Stimulated activated CD8-positive, alpha-beta memory T cell treated with anti-CD3 and anti-CD28 coated beads, Interleukin-7, amount 100 ng/mL, for 1 hour (primary cell): ENCODE measurements at regions not wholly inside any gene's neighbourhood (a gene's known extent, or its start where the extent isn't known, plus 50 kb on each side); places are given as distances from the start of the nearest gene placed in this dataset.
"Not testable (repeated sequence)": the region's sequence is repeated elsewhere in the genome, so short reads cannot be mapped to it uniquely, and the experiment has no call there.

Experiments
- DNase-seq, 2 donors: peaks; one replicate each; pipeline ENCODE4 v3.0.0-alpha.2; 2020; ENCODE audit warnings: low read depth in 2 of 2

- DNase-seq, result no peak
These were observed 349.4 kb downstream of the SOX9 start for GRCh38 chr17:72470121-72470705.

- no peak for DNase-seq
These were observed 349.9 kb downstream of the SOX9 start for GRCh38 chr17:72470734-72471133.

- DNase-seq, result no peak
These were observed 350.5 kb downstream of the SOX9 start for GRCh38 chr17:72471296-72471695.

- DNase-seq, result no peak
These were observed 351.3 kb downstream of the SOX9 start for GRCh38 chr17:72472106-72472505.

GRCh38 chr17:72472853-72473390 lies 352.1 kb downstream of the SOX9 start:
- DNase-seq, result not testable (repeated sequence)

- DNase-seq, result no peak
These were observed 353.4 kb downstream of the SOX9 start for GRCh38 chr17:72474243-72474642.

- no peak for DNase-seq
These were observed 354.1 kb downstream of the SOX9 start for GRCh38 chr17:72474719-72475477.

- no peak for DNase-seq
These were observed 355.3 kb downstream of the SOX9 start for GRCh38 chr17:72476134-72476533.

- DNase-seq, result no peak
These were observed 355.8 kb downstream of the SOX9 start for GRCh38 chr17:72476575-72476986.

- DNase-seq, result no peak
These were observed 356.7 kb downstream of the SOX9 start for GRCh38 chr17:72477491-72477890.

GRCh38 chr17:72479113-72479512 lies 358.3 kb downstream of the SOX9 start:
- no peak for DNase-seq

- DNase-seq, result no peak
These were observed 360.8 kb downstream of the SOX9 start for GRCh38 chr17:72481572-72481971.

- DNase-seq, result no peak
These were observed 364.8 kb downstream of the SOX9 start for GRCh38 chr17:72485596-72485995.

GRCh38 chr17:72486806-72487205 lies 366.0 kb downstream of the SOX9 start:
- DNase-seq, result no peak

GRCh38 chr17:72487731-72488494 lies 367.1 kb downstream of the SOX9 start:
- DNase-seq, result no peak

GRCh38 chr17:72488555-72489271 lies 367.9 kb downstream of the SOX9 start:
- no peak for DNase-seq

- DNase-seq, result no peak
These were observed 368.4 kb downstream of the SOX9 start for GRCh38 chr17:72489272-72489641.

- no peak for DNase-seq
These were observed 370.3 kb downstream of the SOX9 start for GRCh38 chr17:72491102-72491501.

GRCh38 chr17:72492494-72492893 lies 371.7 kb downstream of the SOX9 start:
- DNase-seq, result no peak

GRCh38 chr17:72492941-72493340 lies 372.1 kb downstream of the SOX9 start:
- no peak for DNase-seq

GRCh38 chr17:72494566-72494965 lies 373.7 kb downstream of the SOX9 start:
- DNase-seq, result no peak

- DNase-seq, result no peak
These were observed 375.6 kb downstream of the SOX9 start for GRCh38 chr17:72496461-72496860.
